Trophoblast cell (in vitro differentiated cells and primary cell): ENCODE measurements at regions not wholly inside any gene's neighbourhood (a gene's known extent, or its start where the extent isn't known, plus 50 kb on each side); places are given as distances from the start of the nearest gene placed in this dataset.

Experiments
- DNase-seq, 2 donors: peaks; one replicate each; pipeline ENCODE4 v3.0.0-alpha.2; 2016
- H2AFZ ChIP-seq: 2 replicates; pipeline ENCODE4 v1.6.1; 2013; ENCODE audit warnings: low read length, moderate library complexity, mild to moderate bottlenecking; ENCODE audit not compliant: insufficient read depth, poor library complexity
- H2AK5ac ChIP-seq: 2 replicates; pipeline ENCODE4 v1.6.1; 2013; ENCODE audit warnings: mild to moderate bottlenecking, low read length
- H2BK120ac ChIP-seq: 2 replicates; pipeline ENCODE4 v1.6.1; 2013; ENCODE audit warnings: low read length, mild to moderate bottlenecking, moderate library complexity; ENCODE audit not compliant: insufficient read depth, poor library complexity
- H2BK12ac ChIP-seq: 2 replicates; pipeline ENCODE4 v1.6.1; 2013; ENCODE audit warnings: mild to moderate bottlenecking, low read length, moderate library complexity
- H2BK5ac ChIP-seq: 2 replicates; pipeline ENCODE4 v1.6.1; 2013; ENCODE audit warnings: low read length, low read depth, moderate library complexity, mild to moderate bottlenecking; ENCODE audit not compliant: poor library complexity
- H3K14ac ChIP-seq: 2 replicates; pipeline ENCODE4 v1.6.1; 2013; ENCODE audit warnings: mild to moderate bottlenecking, low read length
- H3K18ac ChIP-seq: 2 replicates; pipeline ENCODE4 v1.6.1; 2013; ENCODE audit warnings: mild to moderate bottlenecking, low read length
- H3K23ac ChIP-seq: 2 replicates; pipeline ENCODE4 v1.6.1; 2013; ENCODE audit warnings: low read length
- H3K27ac ChIP-seq: 2 replicates; pipeline ENCODE4 v1.5.1; 2013; ENCODE audit warnings: low read depth, mild to moderate bottlenecking, inconsistent platforms, low read length, moderate library complexity
- H3K27me3 ChIP-seq: 2 replicates; pipeline ENCODE4 v1.6.1; 2013; ENCODE audit warnings: inconsistent platforms, mild to moderate bottlenecking, low read length, moderate library complexity; ENCODE audit not compliant: insufficient read depth
- H3K36me3 ChIP-seq, 2 experiments: 1 replicate in 1 of 2; 2 replicates in 1 of 2; pipeline ENCODE4 v1.6.1; 2013; ENCODE audit warnings: low read length in 2 of 2, mild to moderate bottlenecking in 2 of 2, moderate library complexity in 1 of 2; ENCODE audit not compliant: insufficient read depth in 2 of 2, control insufficient read depth in 1 of 2
- H3K4ac ChIP-seq: 2 replicates; pipeline ENCODE4 v1.6.1; 2013; ENCODE audit warnings: low read depth, mild to moderate bottlenecking, low read length, moderate library complexity
- H3K4me1 ChIP-seq, 2 experiments: 1 replicate in 1 of 2; 2 replicates in 1 of 2; pipeline ENCODE4 v1.6.1; 2013; ENCODE audit warnings: low read length in 2 of 2, mild to moderate bottlenecking in 2 of 2, moderate library complexity in 1 of 2; ENCODE audit not compliant: insufficient read depth in 2 of 2, control insufficient read depth in 1 of 2
- H3K4me2 ChIP-seq: 2 replicates; pipeline ENCODE4 v1.6.1; 2013; ENCODE audit warnings: inconsistent platforms, mild to moderate bottlenecking, low read length, moderate library complexity
- H3K4me3 ChIP-seq: 2 replicates; pipeline ENCODE4 v1.5.1; 2013; ENCODE audit warnings: mild to moderate bottlenecking, low read depth, low read length, inconsistent platforms
- H3K79me1 ChIP-seq: one replicate; pipeline ENCODE4 v1.6.1; 2013; ENCODE audit warnings: low read length
- H3K79me2 ChIP-seq: 2 replicates; pipeline ENCODE4 v1.6.1; 2013; ENCODE audit warnings: low read length, mild to moderate bottlenecking; ENCODE audit not compliant: control insufficient read depth, insufficient read depth, poor library complexity
- H3K9ac ChIP-seq: 2 replicates; pipeline ENCODE4 v1.6.1; 2013; ENCODE audit warnings: mild to moderate bottlenecking, low read length
- H3K9me3 ChIP-seq: 2 replicates; pipeline ENCODE4 v1.6.1; 2013; ENCODE audit warnings: low read depth, mild to moderate bottlenecking, control low read depth, inconsistent platforms, low read length; ENCODE audit not compliant: insufficient read depth
- H4K12ac ChIP-seq: 2 replicates; pipeline ENCODE4 v1.6.1; 2013; ENCODE audit warnings: low read depth, mild to moderate bottlenecking, low read length, moderate library complexity
- H4K8ac ChIP-seq: 2 replicates; pipeline ENCODE4 v1.6.1; 2013; ENCODE audit warnings: low read depth, mild to moderate bottlenecking, low read length, moderate library complexity
- H4K91ac ChIP-seq: one replicate; pipeline ENCODE4 v1.6.1; 2013; ENCODE audit warnings: low read depth, mild to moderate bottlenecking, low read length, moderate library complexity
- WGBS: extraction: QIAGEN DNeasy Blood & Tissue Kit; methylation state at CpG from one replicate; pipeline ENCODE4 v1.1.7; 2013; ENCODE audit warnings: missing lambda C conversion rate; ENCODE audit not compliant: insufficient read length, insufficient coverage; ENCODE audit errors: extremely low coverage; 5-methylcytosine and 5-hydroxymethylcytosine counted together

DNA sequence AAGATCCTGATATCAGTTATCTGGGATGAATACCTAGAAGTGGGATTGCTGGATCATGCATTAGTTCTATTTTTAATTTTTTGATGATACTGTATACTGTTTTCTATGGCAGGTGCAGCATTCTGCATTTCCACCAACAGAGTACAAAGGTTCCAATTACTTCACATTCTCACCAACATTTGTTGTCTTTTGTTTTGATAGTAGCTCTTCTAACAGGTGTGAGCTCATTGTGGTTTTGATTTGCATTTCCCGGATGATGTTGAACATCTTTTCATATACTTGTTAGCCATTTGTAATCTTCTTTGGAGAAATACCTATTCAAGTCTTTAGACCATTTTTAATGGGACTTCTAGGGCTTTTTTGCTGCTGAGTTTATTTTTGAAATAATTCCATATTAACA lies 139.2 kb upstream of the AMOT start:
- H3K4ac ChIP-seq, result no peak overlapping the region
- no peak overlapping the region for H2BK120ac ChIP-seq
- no peak overlapping the region for H3K18ac ChIP-seq
- H4K91ac ChIP-seq, result no peak overlapping the region
- no peak for DNase-seq
- H3K9me3 ChIP-seq, result no peaks in the 10 kb centered on the region
- H3K9ac ChIP-seq, result no peak overlapping the region
- no peak overlapping the region for H2AFZ ChIP-seq
- H3K27ac ChIP-seq, result no peak overlapping the region
- H3K4me2 ChIP-seq, result no peak overlapping the region
- H2BK12ac ChIP-seq, result no peak overlapping the region
- H3K79me2 ChIP-seq, result no peaks in the 10 kb centered on the region
- no peaks in the 10 kb centered on the region for H3K4me1 ChIP-seq
- no peak overlapping the region for H4K12ac ChIP-seq
- H2AK5ac ChIP-seq, result no peak overlapping the region
- no peak overlapping the region for H2BK5ac ChIP-seq
- H3K79me1 ChIP-seq, result no peaks in the 10 kb centered on the region
- H3K4me3 ChIP-seq, result no peak overlapping the region
- no peaks in the 10 kb centered on the region for H3K36me3 ChIP-seq
- H3K23ac ChIP-seq, result no peak overlapping the region
- WGBS, result no CpG with 5 or more reads among the region's 1 CpG
- H3K27me3 ChIP-seq, result no peaks in the 10 kb centered on the region
- no peak overlapping the region for H4K8ac ChIP-seq
- no peak overlapping the region for H3K14ac ChIP-seq

DNA sequence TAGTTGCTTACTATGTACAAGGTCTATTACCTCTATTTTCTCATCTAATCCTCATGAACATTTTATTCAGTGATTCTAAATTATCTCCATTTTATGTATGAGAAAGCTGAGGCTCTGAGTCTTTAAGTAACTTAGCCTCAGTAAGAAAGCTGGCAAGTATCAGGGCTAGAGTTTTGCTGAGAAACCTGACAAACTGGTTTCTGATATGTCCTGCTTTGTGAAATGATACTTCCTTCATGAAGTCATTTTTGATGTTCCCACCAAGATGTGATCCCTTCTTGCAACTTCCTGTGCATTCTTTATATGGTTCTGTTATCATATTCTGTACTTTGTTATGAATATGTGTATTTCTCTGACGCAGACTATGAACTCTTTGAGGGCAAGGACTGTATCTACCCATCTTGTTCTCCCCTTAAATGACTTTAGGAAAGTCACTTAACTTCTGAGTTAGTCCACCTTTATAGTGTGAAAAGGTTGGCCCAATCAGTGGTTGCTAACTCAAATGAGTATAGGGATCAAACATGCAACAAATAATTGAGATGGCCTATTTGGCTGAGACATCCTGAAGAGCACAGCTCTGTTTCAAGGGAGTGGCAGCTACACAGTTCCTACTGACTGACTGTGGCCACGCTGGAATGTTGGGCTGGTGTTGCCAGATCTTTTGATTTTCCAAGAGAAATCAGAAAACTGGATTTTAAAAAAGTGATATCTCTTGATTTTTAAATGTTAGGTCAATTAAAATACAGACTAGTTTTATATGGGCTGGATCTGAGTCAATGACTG lies 127.9 kb upstream of the AMOT start:
- DNase-seq, result peak; percentile 61 to 84
- Histone ChIP-seq H3K79me1 (peaks cover 6% of the 10 kb centered on the region), H2BK12ac (no peak overlapping the region), H4K91ac (no peak overlapping the region), H3K18ac (no peak overlapping the region), H2BK5ac (no peak overlapping the region), H3K9me3 (no peaks in the 10 kb centered on the region), H3K4me1 (peaks cover 5 to 9% of the 10 kb centered on the region in 2 experiments), H2AFZ (no peak overlapping the region), H3K4me3 (no peak overlapping the region), H4K12ac (no peak overlapping the region), H2AK5ac (no peak overlapping the region), H3K27me3 (no peaks in the 10 kb centered on the region), H3K27ac (peak overlapping the region; percentile 17), H3K4me2 (no peak overlapping the region), H3K14ac (no peak overlapping the region), H2BK120ac (no peak overlapping the region), H3K9ac (no peak overlapping the region), H4K8ac (no peak overlapping the region), H3K23ac (no peak overlapping the region), H3K4ac (no peak overlapping the region), H3K79me2 (no peaks in the 10 kb centered on the region), H3K36me3 (no peaks in the 10 kb centered on the region)
- no CpG with 5 or more reads among the region's 2 CpGs for WGBS

DNA sequence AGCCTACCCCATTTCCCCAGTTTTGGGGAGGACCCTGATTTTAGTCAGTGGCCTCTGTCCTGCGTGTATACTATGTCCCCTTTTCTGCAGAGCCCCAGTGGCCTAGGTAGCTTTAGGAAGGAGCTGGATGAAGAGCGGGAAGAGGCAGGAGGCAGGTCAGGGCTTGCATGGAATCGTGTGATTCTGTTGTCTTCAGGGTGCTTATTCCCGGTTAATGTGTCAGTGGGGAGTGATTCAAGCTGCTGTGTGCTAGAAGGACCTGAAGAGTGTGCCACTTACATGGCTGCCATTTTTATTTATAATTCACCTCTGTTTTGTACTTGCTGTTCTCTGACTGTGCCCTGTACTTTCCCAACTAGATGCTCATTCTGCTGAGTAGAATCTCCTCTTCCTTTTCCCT lies 127.3 kb upstream of the AMOT start:
- Histone ChIP-seq H2BK5ac (peak overlapping the region; percentile 49), H3K9me3 (no peaks in the 10 kb centered on the region), H3K23ac (no peak overlapping the region), H3K4me3 (no peak overlapping the region), H3K4me2 (no peak overlapping the region), H4K8ac (peak overlapping the region; percentile 22), H3K79me2 (no peaks in the 10 kb centered on the region), H3K4ac (peak overlapping the region; percentile 33), H2BK120ac (peak overlapping the region; percentile 87), H3K27ac (peak overlapping the region; percentile 87), H2BK12ac (peak overlapping the region; percentile 89), H3K4me1 (peaks cover 5 to 9% of the 10 kb centered on the region in 2 experiments), H3K27me3 (no peaks in the 10 kb centered on the region), H3K36me3 (no peaks in the 10 kb centered on the region), H4K91ac (peak overlapping the region; percentile 91), H4K12ac (no peak overlapping the region), H3K9ac (no peak overlapping the region), H3K14ac (peak overlapping the region; percentile 60), H2AFZ (no peak overlapping the region), H3K18ac (peak overlapping the region; percentile 86), H2AK5ac (peak overlapping the region; percentile 29), H3K79me1 (peaks cover 6% of the 10 kb centered on the region)
- DNase-seq, result no peak
- WGBS, result no CpG with 5 or more reads among the region's 4 CpGs

DNA sequence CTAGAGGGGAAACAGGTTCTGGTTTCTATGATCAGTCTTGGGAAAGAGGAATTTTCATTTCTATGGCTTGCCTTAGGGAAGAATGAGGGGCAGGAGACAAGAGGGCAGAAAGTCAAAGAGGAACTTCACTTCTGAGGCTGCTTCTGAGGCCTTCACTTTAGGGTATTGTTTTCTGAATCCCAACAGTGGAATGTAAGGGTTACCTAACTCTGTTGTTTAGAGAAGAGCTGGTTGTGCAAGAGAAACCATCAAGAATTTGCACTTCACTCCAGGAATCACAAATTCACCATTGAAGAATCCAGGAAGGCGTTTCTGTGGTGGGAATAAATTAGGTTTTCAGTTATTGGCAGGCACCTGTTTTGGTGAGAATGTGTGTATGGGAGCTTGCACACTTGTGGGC lies 126.7 kb upstream of the AMOT start:
- peak overlapping the region; percentile 89 for H2BK12ac ChIP-seq
- DNase-seq, result peak; percentile 44 to 86

More for the DNA sequence above, 126.7 kb upstream of the AMOT start:
- Histone ChIP-seq H3K36me3 (no peaks in the 10 kb centered on the region), H3K14ac (peak overlapping the region; percentile 60), H3K4ac (peak overlapping the region; percentile 33), H3K27me3 (no peaks in the 10 kb centered on the region), H3K23ac (no peak overlapping the region), H3K4me3 (no peak overlapping the region), H4K8ac (peak overlapping the region; percentile 22), H3K79me2 (no peaks in the 10 kb centered on the region), H4K12ac (no peak overlapping the region), H2BK5ac (peak overlapping the region; percentile 49), H3K18ac (peak overlapping the region; percentile 86), H3K9me3 (no peaks in the 10 kb centered on the region), H3K4me2 (no peak overlapping the region), H2BK120ac (peak overlapping the region; percentile 87), H2AK5ac (no peak overlapping the region), H3K79me1 (peaks cover 6% of the 10 kb centered on the region), H3K4me1 (peaks cover 5 to 9% of the 10 kb centered on the region in 2 experiments), H4K91ac (peak overlapping the region; percentile 91), H2AFZ (no peak overlapping the region), H3K9ac (no peak overlapping the region), H3K27ac (peak overlapping the region; percentile 87)
- WGBS, result no CpG with 5 or more reads among the region's 1 CpG
